ENCODE measurements at regions not wholly inside any gene's neighbourhood (a gene's known extent, or its start where the extent isn't known, plus 50 kb on each side); places are given as distances from the start of the nearest gene placed in this dataset.

DNA sequence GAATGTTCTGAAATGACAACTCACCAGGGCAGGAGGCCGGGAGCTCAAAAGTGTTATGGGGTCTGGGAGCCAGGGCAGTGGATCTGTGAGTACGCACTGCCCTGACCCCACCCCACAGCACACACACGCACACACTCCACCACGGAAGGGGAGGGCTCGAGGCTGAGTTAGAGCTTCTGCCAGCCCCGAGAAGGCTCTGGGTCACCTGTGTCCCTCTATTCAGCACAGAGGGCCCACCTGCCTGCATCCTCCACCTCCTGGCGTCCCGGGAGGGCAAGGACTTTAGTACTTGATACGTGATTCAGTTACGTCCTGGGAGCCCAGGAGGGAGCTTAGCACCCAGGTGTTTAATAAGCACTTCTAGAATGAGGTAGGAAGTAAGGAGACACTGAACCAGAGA is 190.0 kb upstream of the GPR12 start:
- Histone ChIP-seq H4K91ac (replicated peaks; ENCODE audit: insufficient read length, low read length) (no peak overlapping the region), H3K79me1 (ENCODE audit: low read depth, low read length) (no peaks in the 10 kb centered on the region), H3K4ac (replicated peaks; ENCODE audit: insufficient read length, low read depth, low read length) (no peak overlapping the region), H3K79me2 (ENCODE audit: control insufficient read depth in 1 of 2, insufficient read depth in 2 of 2, low read length in 2 of 2) (no peaks in the 10 kb centered on the region), H2BK120ac (replicated peaks; ENCODE audit: low read depth, low read length) (no peak overlapping the region), H2BK15ac (ENCODE audit: low read length) (no peak overlapping the region), H3K23me2 (ENCODE audit: low read depth, low read length) (no peaks in the 10 kb centered on the region), H3K18ac (ENCODE audit: extremely low read depth, low read length) (no peak overlapping the region), H3K23ac (ENCODE audit: insufficient read length) (no peak overlapping the region), H4K8ac (ENCODE audit: extremely low read depth, insufficient read depth, low read length) (no peak overlapping the region), H3K4me2 (ENCODE audit: insufficient read depth in 1 of 2, low read depth in 2 of 2, low read length in 2 of 2) (no peak overlapping the region), H2AFZ (ENCODE audit: low read length) (no peak overlapping the region), H2AK5ac (ENCODE audit: low read depth, low read length) (no peak overlapping the region), H3K4me1 (replicated peaks in 1 of 4; ENCODE audit: control insufficient read depth in 3 of 4, insufficient read depth in 4 of 4, low read length in 3 of 4) (no peaks in the 10 kb centered on the region), H3K27ac (ENCODE audit: low read depth, low read length) (no peak overlapping the region), H3K56ac (replicated peaks; ENCODE audit: insufficient read length, low read depth, low read length) (no peak overlapping the region), H3K36me3 (ENCODE audit: control insufficient read depth in 2 of 4, insufficient read depth in 4 of 4, low read length in 3 of 4) (no peaks in the 10 kb centered on the region), H4K5ac (ENCODE audit: insufficient read length, low read depth, low read length) (no peak overlapping the region), H3K4me3 (ENCODE audit: extremely low read depth in 1 of 4, insufficient read depth in 2 of 4, low read depth in 3 of 4, low read length in 4 of 4) (no peak overlapping the region), H3K9ac (replicated peaks in 1 of 4; ENCODE audit: extremely low read depth in 1 of 4, low read depth in 3 of 4, low read length in 3 of 4) (no peak overlapping the region), H2BK5ac (ENCODE audit: low read depth, low read length) (no peak overlapping the region), H3K27me3 (replicated peaks in 1 of 4; ENCODE audit: control insufficient read depth in 3 of 4, extremely low read depth in 1 of 4, insufficient read depth in 3 of 4, low read length in 3 of 4) (no peaks in the 10 kb centered on the region), H2BK20ac (ENCODE audit: low read length) (no peak overlapping the region), H3K14ac (ENCODE audit: insufficient read length) (no peak overlapping the region), H3K9me3 (ENCODE audit: insufficient read depth in 2 of 2, low read depth in 1 of 2, low read length in 1 of 2) (no peaks in the 10 kb centered on the region), H4K20me1 (replicated peaks in 1 of 2; ENCODE audit: control insufficient read depth in 1 of 2, insufficient read depth in 2 of 2, low read length in 2 of 2) (no peaks in the 10 kb centered on the region), H2BK12ac (ENCODE audit: low read depth, low read length) (no peak overlapping the region)
- WGBS, 2 experiments (ENCODE audit: extremely low coverage in 1 of 2, insufficient coverage in 1 of 2, insufficient read length in 1 of 2, insufficient replicate concordance in 2 of 2, low coverage in 1 of 2, low lambda C conversion rate in 2 of 2, missing lambda C conversion rate in 1 of 2) = 83% methylated on average over 10 of the region's 10 CpGs; no CpG with 5 or more reads in 1 of the 2 experiments
- DNase-seq (ENCODE audit: low read depth in 1 of 2, low spot score in 2 of 2) (no peak), FAIRE-seq (no peak)
- ChIA-PET CTCF (ENCODE audit: partially characterized antibody) (interaction anchor here (0.9 to 8.3 kb wide), 5 partner anchors 14 to 411 kb away, joined by 3 to 128 read pairs (median 5); no protein-coding TSS in a partner anchor), POLR2A (ENCODE audit: partially characterized antibody) (no interaction called here)
- TF ChIP-seq BCL11A (IDR thresholded peaks at IDR 0.05; ENCODE audit: low read depth in 2 of 2, low read length in 2 of 2) = no peak
- no peak for TF ChIP-seq JUN (IDR thresholded peaks at IDR 0.05; ENCODE audit: low read depth, low read length)
- TF ChIP-seq KDM1A (IDR thresholded peaks at IDR 0.05; ENCODE audit: borderline replicate concordance, low read length) = no peak
- TF ChIP-seq SIRT6 (IDR thresholded peaks at IDR 0.05; ENCODE audit: low read length) = no peak
- TF ChIP-seq SIN3A (conservative IDR thresholded peaks at IDR 0.05 in 1 of 2, IDR thresholded peaks at IDR 0.05 in 1 of 2; ENCODE audit: low read depth in 1 of 2, low read length in 2 of 2) = no peak
- no peak for TF ChIP-seq CREB1 (IDR thresholded peaks at IDR 0.05)
- no peak for TF ChIP-seq SAP30 (IDR thresholded peaks at IDR 0.05; ENCODE audit: insufficient read depth, insufficient replicate concordance, low read length)
- no peak for TF ChIP-seq SP4 (IDR thresholded peaks at IDR 0.05; ENCODE audit: low read length)
- no peak for TF ChIP-seq SP2 (IDR thresholded peaks at IDR 0.05; ENCODE audit: low read length)
- TF ChIP-seq SUZ12 (IDR thresholded peaks at IDR 0.05; ENCODE audit: low read length) = no peak
- no peak for TF ChIP-seq EP300 (IDR thresholded peaks at IDR 0.05; ENCODE audit: borderline replicate concordance in 1 of 2, low read depth in 2 of 2, low read length in 2 of 2)
- TF ChIP-seq ASH2L (IDR thresholded peaks at IDR 0.05; ENCODE audit: low read length) = no peak
- no peak for TF ChIP-seq TBP (IDR thresholded peaks at IDR 0.05; ENCODE audit: low read depth, low read length)
- TF ChIP-seq BACH1 (IDR thresholded peaks at IDR 0.05; ENCODE audit: low read length) = no peak
- TF ChIP-seq POLR2A (IDR thresholded peaks at IDR 0.05; ENCODE audit: control extremely low read depth in 1 of 2, low read depth in 2 of 2, low read length in 2 of 2) = no peak
- TF ChIP-seq TAF7 (optimal IDR thresholded peaks at IDR 0.05; ENCODE audit: borderline replicate concordance, low read depth, low read length) = no peak
- no peak for TF ChIP-seq BRCA1 (IDR thresholded peaks at IDR 0.05; ENCODE audit: low read depth, low read length)

Data from H1 (cell line).